Pancreas (tissue), 10 donors: ENCODE measurements at regions not wholly inside any gene's neighbourhood (a gene's known extent, or its start where the extent isn't known, plus 50 kb on each side); places are given as distances from the start of the nearest gene placed in this dataset.

Source experiments
- ATAC-seq, 4 donors: fragments of 200-7000 bp; cut with Tn5 transposase; one replicate each; pipeline versions ENCODE4 v1.8.0 to v1.9.1; 2020; ENCODE audit warnings: mild to moderate bottlenecking in 4 of 4, moderate library complexity in 4 of 4
- DNase-seq, 6 donors: peaks; one replicate each; pipeline ENCODE4 v3.0.0-alpha.2; 2020
- FAIRE-seq: peaks from 2 replicates; lab custom pipeline; 2012; peaks lifted over from hg19 to GRCh38; lab: Jason Lieb, UNC
- H3K27ac ChIP-seq, 4 donors: fragments of 200-600 bp; sonication (generic); 1 replicate in 3 of 4; 2 replicates in 1 of 4; pipeline versions ENCODE4 v1.5.0 to v1.8.0; 2020
- H3K27me3 ChIP-seq, 4 donors: fragments of 200-600 bp; one replicate each; pipeline ENCODE4 v1.8.0; 2021
- H3K36me3 ChIP-seq, 3 donors: fragments of 200-600 bp; sonication (generic) in 1 of 3; one replicate each; pipeline versions ENCODE4 v1.5.0 to v1.8.0; 2020 to 2021
- H3K4me1 ChIP-seq, 3 donors: fragments of 200-600 bp; one replicate each; pipeline ENCODE4 v1.8.0; 2021
- H3K4me3 ChIP-seq, 4 donors: fragments of 200-600 bp; sonication (generic) in 2 of 4; one replicate each; pipeline versions ENCODE4 v1.5.0 to v1.8.0; 2020 to 2021
- H3K9me3 ChIP-seq, 4 donors: fragments of 200-600 bp; one replicate each; pipeline ENCODE4 v1.8.0; 2021
- CTCF ChIP-seq, 4 donors: fragments of 200-600 bp; sonication (generic) in 3 of 4; IDR thresholded peaks; one replicate each; pipeline versions ENCODE4 v1.5.0 to v1.8.0; 2021; ENCODE audit warnings: antibody characterized with exemption in 4 of 4
- WGBS, 2 donors: extraction: QIAGEN DNeasy Blood & Tissue Kit; methylation state at CpG; one replicate each; pipeline ENCODE4 v1.1.7; 2013; 5-methylcytosine and 5-hydroxymethylcytosine counted together
- intact Hi-C, 3 donors: fragments of 100-400 bp; cut with DNase I; formaldehyde crosslinking; loops; one replicate each; pipeline versions ENCODE4 v1.11.1 to v1.14.2; 2022
- donor health status: healthy with polysubstance abuse.
- donor health status: DM: no; HTN: no; CAD: no; lungs with moderate emphysema.
- donor health status: DM: no; HTN: no; CAD: no.
- donor health status: control.
- donor health status: control.
- donor health status: Bipolar disorder and iron deficiency.
- donor health status: DM: yes; HTN: yes; CAD: no.
- donor health status: DM: no; HTN: no; CAD: no.
- donor health status: DM: no; HTN: no; CAD: no.
- donor health status: DM: yes; HTN: yes; CAD: no.

GRCh38 chr3:117735481-117736101, 1026.0 kb downstream of the TUSC7 start:
- 63 to 74% methylated on average over 2 of the region's 2 CpGs for WGBS, 2 donors
- Histone ChIP-seq H3K27me3 (no peaks in the 10 kb centered on the region), H3K36me3 (no peaks in the 10 kb centered on the region), H3K4me3 (no peak overlapping the region), H3K4me1 (no peaks in the 10 kb centered on the region), H3K27ac (no peak overlapping the region), H3K9me3 (no peaks in the 10 kb centered on the region)
- FAIRE-seq (no peak), ATAC-seq (no peak), DNase-seq (no peak)
- intact Hi-C loops: no loop called here
- TF ChIP-seq CTCF (IDR thresholded peaks at IDR 0.05): no peak

- Histone ChIP-seq H3K4me1 (no peaks in the 10 kb centered on the region), H3K27me3 (no peaks in the 10 kb centered on the region), H3K36me3 (no peaks in the 10 kb centered on the region), H3K9me3 (no peaks in the 10 kb centered on the region), H3K27ac (no peak overlapping the region), H3K4me3 (no peak overlapping the region)
- WGBS, 2 donors: 68 to 70% methylated on average over 3 of the region's 3 CpGs
- ATAC-seq (no peak), FAIRE-seq (no peak), DNase-seq (no peak)
- TF ChIP-seq CTCF (IDR thresholded peaks at IDR 0.05): no peak
- intact Hi-C loops: no loop called here
Measured at GRCh38 chr3:117736846-117737245, 1027.3 kb downstream of the TUSC7 start.

- 68 to 75% methylated on average over 1 of the region's 1 CpG for WGBS, 2 donors
- Histone ChIP-seq H3K4me1 (no peaks in the 10 kb centered on the region), H3K27ac (no peak overlapping the region), H3K36me3 (no peaks in the 10 kb centered on the region), H3K4me3 (no peak overlapping the region), H3K27me3 (no peaks in the 10 kb centered on the region), H3K9me3 (no peaks in the 10 kb centered on the region)
- intact Hi-C loops: no loop called here
- no peak for TF ChIP-seq CTCF (IDR thresholded peaks at IDR 0.05)
- DNase-seq (no peak), FAIRE-seq (no peak), ATAC-seq (no peak)
Measured at GRCh38 chr3:117743993-117744392, 1034.4 kb downstream of the TUSC7 start.

GRCh38 chr3:117744935-117745334, 1035.4 kb downstream of the TUSC7 start:
- ATAC-seq (no peak), DNase-seq (no peak), FAIRE-seq (no peak)
- Histone ChIP-seq H3K4me3 (no peak overlapping the region), H3K36me3 (no peaks in the 10 kb centered on the region), H3K9me3 (no peaks in the 10 kb centered on the region), H3K4me1 (no peaks in the 10 kb centered on the region), H3K27ac (no peak overlapping the region), H3K27me3 (no peaks in the 10 kb centered on the region)
- no peak for TF ChIP-seq CTCF (IDR thresholded peaks at IDR 0.05)
- WGBS, 2 donors: 32 to 33% methylated on average over 1 of the region's 1 CpG
- intact Hi-C loops: no loop called here

- TF ChIP-seq CTCF (IDR thresholded peaks at IDR 0.05): no peak
- H3K36me3 ChIP-seq: no peaks in the 10 kb centered on the region
- no peaks in the 10 kb centered on the region for H3K4me1 ChIP-seq
- no peaks in the 10 kb centered on the region for H3K9me3 ChIP-seq
- intact Hi-C loops: no loop called here
- 79 to 90% methylated on average over 6 of the region's 6 CpGs for WGBS, 2 donors
- H3K27ac ChIP-seq: no peak overlapping the region
- ATAC-seq: no peak
- no peak for DNase-seq
- H3K4me3 ChIP-seq: no peak overlapping the region
- no peak for FAIRE-seq
- no peaks in the 10 kb centered on the region for H3K27me3 ChIP-seq
Measured at GRCh38 chr3:117745516-117745915, 1035.9 kb downstream of the TUSC7 start.
